HCT116 (cell line): ENCODE measurements at regions not wholly inside any gene's neighbourhood (a gene's known extent, or its start where the extent isn't known, plus 50 kb on each side); places are given as distances from the start of the nearest gene placed in this dataset.

Experiments used
- ATAC-seq: fragments of 200-7000 bp; cut with Tn5 transposase; 2 replicates; pipeline ENCODE4 v1.9.1; 2020; ENCODE audit warnings: mild to moderate bottlenecking, moderate library complexity
- BruUV-seq: library from RNA; stranded (reverse); fragments of 400-500 nt; replicated peaks from 2 replicates; lab custom pipeline; 2021; lab: Mats Ljungman, UMichigan
- CTCF ChIA-PET: fragments of 300-600 bp; sonication (Branson Sonifier 250); formaldehyde crosslinking; loops from one replicate; lab custom pipeline; 2021; ENCODE audit warnings: antibody characterized with exemption; lab: Charles Lee
- POLR2A ChIA-PET: fragments of 300-600, 350-600 bp; sonication (Branson Sonifier 250); formaldehyde crosslinking; loops from one replicate; lab custom pipeline; 2021; ENCODE audit warnings: antibody characterized with exemption; lab: Charles Lee
- RAD21 ChIA-PET, 2 experiments: fragments of 300-600 bp; sonication (Branson Sonifier 250); formaldehyde crosslinking; loops; one replicate each; lab custom pipeline; 2023; ENCODE audit warnings: low total read pairs in 2 of 2; ENCODE audit not compliant: uncharacterized antibody in 2 of 2, unreplicated experiment in 2 of 2, low non-redundant PET in 1 of 2; lab: Charles Lee
- DNase-seq: peaks from one replicate; pipeline ENCODE4 v3.0.0-alpha.2; 2010; ENCODE audit warnings: low read depth, low spot score
- H2AFZ ChIP-seq: fragments of 200-600 bp; shearing (Covaris generic), sonication (generic); 2 replicates; pipeline ENCODE4 v1.6.1; 2017; ENCODE audit warnings: low read depth, mixed run types, mixed read lengths, antibody characterized with exemption, low read length; ENCODE audit not compliant: poor library complexity, severe bottlenecking
- H3K27ac ChIP-seq: 2 replicates; pipeline ENCODE4 v1.5.1; 2012; ENCODE audit warnings: low read depth, low read length
- H3K27me3 ChIP-seq: fragments of 200-600 bp; sonication (generic); 2 replicates; pipeline ENCODE4 v1.6.1; 2016; ENCODE audit warnings: mixed run types, low read length, mixed read lengths; ENCODE audit not compliant: insufficient read depth
- H3K36me3 ChIP-seq, 2 experiments: fragments of 200-500 bp in 1 of 2; fragments of 200-600 bp in 1 of 2; sonication (Bioruptor generic) in 1 of 2; sonication (generic) in 1 of 2; 2 replicates each; pipeline versions ENCODE4 v1.5.1 to v1.6.1; 2014 to 2016; ENCODE audit warnings: low read length in 2 of 2, inconsistent platforms in 1 of 2, mixed read lengths in 1 of 2, mixed run types in 1 of 2; ENCODE audit not compliant: insufficient read depth in 2 of 2, control insufficient read depth in 1 of 2
- H3K4me1 ChIP-seq, 2 experiments: fragments of 200-600 bp in 1 of 2; sonication (generic) in 1 of 2; 2 replicates each; pipeline versions ENCODE4 v1.5.1 to v1.6.1; 2012 to 2017; ENCODE audit warnings: low read length in 2 of 2, inconsistent platforms in 1 of 2, mild to moderate bottlenecking in 1 of 2, mixed read lengths in 1 of 2, mixed run types in 1 of 2, moderate library complexity in 1 of 2; ENCODE audit not compliant: insufficient read depth in 2 of 2, control insufficient read depth in 1 of 2
- H3K4me2 ChIP-seq: fragments of 200-600 bp; sonication (generic); 2 replicates; pipeline ENCODE4 v1.6.1; 2017; ENCODE audit warnings: mixed run types, low read length, mixed read lengths
- H3K4me3 ChIP-seq, 2 experiments: fragments of 200-600 bp in 1 of 2; sonication (generic) in 1 of 2; replicated peaks in 1 of 2; 2 replicates each; pipeline ENCODE4 v1.5.1; 2011 to 2016; ENCODE audit warnings: low read length in 2 of 2, control low read depth in 1 of 2, low read depth in 1 of 2, mild to moderate bottlenecking in 1 of 2, mixed read lengths in 1 of 2, mixed run types in 1 of 2
- H3K79me2 ChIP-seq: fragments of 200-600 bp; sonication (generic); 2 replicates; pipeline ENCODE4 v1.6.1; 2017; ENCODE audit warnings: mild to moderate bottlenecking, mixed run types, low read length, moderate library complexity, mixed read lengths; ENCODE audit not compliant: insufficient read depth
- H3K9ac ChIP-seq: fragments of 200-600 bp; sonication (generic); 2 replicates; pipeline ENCODE4 v1.6.1; 2016; ENCODE audit warnings: low read length, mixed read lengths
- H3K9me2 ChIP-seq: fragments of 200-600 bp; sonication (generic), shearing (Covaris generic); 2 replicates; pipeline ENCODE4 v1.6.1; 2017; ENCODE audit warnings: mixed run types, mild to moderate bottlenecking, moderate library complexity; ENCODE audit not compliant: insufficient read depth
- H3K9me3 ChIP-seq, 2 experiments: fragments of 200-500 bp in 1 of 2; fragments of 200-600 bp in 1 of 2; sonication (Bioruptor generic) in 1 of 2; sonication (generic) in 1 of 2; 2 replicates each; pipeline ENCODE4 v1.6.1; 2014 to 2017; ENCODE audit warnings: low read length in 2 of 2, mixed read lengths in 2 of 2, inconsistent platforms in 1 of 2, low read depth in 1 of 2, mild to moderate bottlenecking in 1 of 2, mixed run types in 1 of 2, moderate library complexity in 1 of 2; ENCODE audit not compliant: control insufficient read depth in 1 of 2, insufficient read depth in 1 of 2
- H4K20me1 ChIP-seq: fragments of 200-600 bp; sonication (generic), shearing (Covaris generic); 2 replicates; pipeline ENCODE4 v1.6.1; 2017; ENCODE audit warnings: mixed run types, mild to moderate bottlenecking, moderate library complexity; ENCODE audit not compliant: insufficient read depth
- CBX3 ChIP-seq: IDR thresholded peaks from 2 replicates; pipeline ENCODE4 v1.6.1; 2012; ENCODE audit warnings: low read depth
- CTCF ChIP-seq, 3 experiments: fragments of 200-600 bp in 1 of 3; sonication (generic) in 1 of 3; IDR thresholded peaks in 2 of 3; conservative IDR thresholded peaks in 1 of 3; 2 replicates each; pipeline ENCODE4 v1.5.1; 2012 to 2017; ENCODE audit warnings: low read depth in 2 of 3, low read length in 2 of 3, antibody characterized with exemption in 1 of 3, borderline replicate concordance in 1 of 3, control low read depth in 1 of 3, mild to moderate bottlenecking in 1 of 3, mixed read lengths in 1 of 3, mixed run types in 1 of 3, moderate library complexity in 1 of 3; ENCODE audit not compliant: insufficient read depth in 1 of 3
- ELF1 ChIP-seq: IDR thresholded peaks from 2 replicates; pipeline ENCODE4 v1.6.1; 2012; ENCODE audit warnings: low read depth, borderline replicate concordance
- EZH2 ChIP-seq: fragments of 200-600 bp; sonication (generic); IDR thresholded peaks from 2 replicates; pipeline ENCODE4 v1.6.1; 2017; ENCODE audit warnings: antibody characterized with exemption, mixed run types
- EZH2phosphoT487 ChIP-seq: fragments of 200-600 bp; IDR thresholded peaks from 2 replicates; pipeline ENCODE4 v1.6.1; 2018; ENCODE audit warnings: antibody characterized with exemption, borderline replicate concordance
- FOSL1 ChIP-seq: IDR thresholded peaks from 2 replicates; pipeline ENCODE4 v1.6.1; 2012; ENCODE audit warnings: low read depth
- JUND ChIP-seq: IDR thresholded peaks from 2 replicates; pipeline ENCODE4 v1.6.1; 2012
- POLR2A ChIP-seq: IDR thresholded peaks from 2 replicates; pipeline ENCODE4 v1.7.0; 2011; ENCODE audit warnings: borderline replicate concordance; ENCODE audit not compliant: insufficient read depth, insufficient read length; ENCODE audit errors: extremely low read depth
- RAD21 ChIP-seq: IDR thresholded peaks from 2 replicates; pipeline ENCODE4 v1.6.1; 2012; ENCODE audit warnings: low read depth, mild to moderate bottlenecking
- SIN3A ChIP-seq: IDR thresholded peaks from 2 replicates; pipeline ENCODE4 v1.6.1; 2012; ENCODE audit warnings: low read depth
- SP1 ChIP-seq: IDR thresholded peaks from 2 replicates; pipeline ENCODE4 v1.6.1; 2012; ENCODE audit warnings: low read depth
- TCF7L2 ChIP-seq: IDR thresholded peaks from 2 replicates; pipeline ENCODE4 v1.7.0; 2011; ENCODE audit warnings: borderline replicate concordance, inconsistent platforms; ENCODE audit not compliant: insufficient read depth, insufficient read length; ENCODE audit errors: extremely low read depth
- YY1 ChIP-seq: IDR thresholded peaks from 2 replicates; pipeline ENCODE4 v1.6.1; 2011; ENCODE audit warnings: low read length, low read depth, moderate library complexity, mild to moderate bottlenecking; ENCODE audit not compliant: insufficient replicate concordance; ENCODE audit errors: extremely low read depth
- ZBTB33 ChIP-seq: IDR thresholded peaks from 2 replicates; pipeline ENCODE4 v1.6.1; 2011; ENCODE audit warnings: mild to moderate bottlenecking, low read length, moderate library complexity; ENCODE audit not compliant: insufficient replicate concordance; ENCODE audit errors: extremely low read depth
- ZFX ChIP-seq: fragments of 450-650 bp; IDR thresholded peaks from 2 replicates; pipeline ENCODE4 v1.6.1; 2017
- ZNF274 ChIP-seq: fragments of 200-500 bp; sonication (Bioruptor generic); IDR thresholded peaks from 2 replicates; pipeline ENCODE4 v1.6.1; 2014; ENCODE audit warnings: mild to moderate bottlenecking, low read depth, low read length, inconsistent platforms
- intact Hi-C: fragments of 100-400 bp; cut with micrococcal nuclease; formaldehyde crosslinking; loops from 2 replicates; pipeline ENCODE4 v1.10.0; 2022
- TF ChIP-seq, protein P1 (sequence below): IDR thresholded peaks from 2 replicates; pipeline ENCODE4 v1.6.1; 2012

- ChIA-PET POLR2A (no interaction called here), CTCF (no interaction called here), RAD21 (no interaction called here)
- no peaks in the 10 kb centered on the region for H3K36me3 ChIP-seq
- no TSS peak for BruUV-seq
- H4K20me1 ChIP-seq: no peaks in the 10 kb centered on the region
- peaks cover 0 to 5% of the 10 kb centered on the region in 2 experiments; a peak in 1 of 4 replicates for H3K4me1 ChIP-seq
- ATAC-seq (no peak), DNase-seq (no peak)
- no peak overlapping the region for H3K9ac ChIP-seq
- no peaks in the 10 kb centered on the region for H3K9me2 ChIP-seq
- H3K79me2 ChIP-seq: no peaks in the 10 kb centered on the region
- TF ChIP-seq SP1 (no peak), ELF1 (no peak)
- H2AFZ ChIP-seq: no peak overlapping the region
- intact Hi-C loops: no loop called here
- H3K4me2 ChIP-seq: no peak overlapping the region
- no peaks in the 10 kb centered on the region for H3K9me3 ChIP-seq
- H3K27ac ChIP-seq: no peak overlapping the region
- H3K27me3 ChIP-seq: no peaks in the 10 kb centered on the region
- no peak overlapping the region for H3K4me3 ChIP-seq
These were observed 236.0 kb upstream of the SGK1 start for GRCh38 chr6:134553936-134554335.

DNA sequence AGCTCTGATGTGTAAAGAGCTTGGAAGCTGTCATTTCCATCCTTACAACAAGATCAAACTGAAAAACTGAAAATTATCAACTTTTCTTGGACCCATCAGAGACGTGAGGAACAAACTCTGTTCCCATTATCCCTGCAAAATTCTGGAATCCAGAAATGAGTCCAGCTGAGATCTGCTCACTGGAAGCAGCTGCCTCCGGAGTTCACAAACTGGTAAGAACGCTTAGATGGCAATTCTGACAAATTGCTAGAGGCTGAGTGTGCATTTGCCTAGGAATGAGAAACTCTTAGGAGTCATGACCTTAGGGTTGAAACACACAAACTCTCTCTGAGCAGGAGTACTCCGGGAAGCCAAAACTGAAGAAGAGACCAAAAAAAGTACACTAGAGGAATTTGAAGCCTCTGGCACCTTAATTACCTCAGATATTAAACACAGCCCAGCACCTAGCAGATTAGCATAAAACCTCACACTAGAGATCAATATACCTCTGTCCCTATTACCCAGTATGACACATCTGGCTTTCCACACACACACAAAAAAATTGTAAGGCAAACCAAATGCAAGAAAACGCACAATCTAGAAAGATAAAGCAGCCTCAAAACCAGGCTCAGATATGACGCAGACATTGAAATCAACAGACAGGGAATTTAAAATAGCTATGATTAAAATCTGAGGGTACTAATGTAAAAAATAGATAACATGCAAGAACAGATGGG is 233.5 kb upstream of the SGK1 start:
- BruUV-seq: no TSS peak
- H3K36me3 ChIP-seq: no peaks in the 10 kb centered on the region
- H3K27ac ChIP-seq: no peak overlapping the region
- intact Hi-C loops: no loop called here
- H3K4me3 ChIP-seq: no peak overlapping the region
- H3K9me3 ChIP-seq: no peaks in the 10 kb centered on the region
- CTCF ChIA-PET: no interaction called here
- ATAC-seq: no peak; the same call in 1 of the 2 replicates
- H3K4me2 ChIP-seq: no peak overlapping the region
- RAD21 ChIA-PET: no interaction called here
- no peaks in the 10 kb centered on the region for H3K27me3 ChIP-seq
- POLR2A ChIA-PET: no interaction called here
- no peaks in the 10 kb centered on the region for H3K9me2 ChIP-seq
- peaks cover 0 to 5% of the 10 kb centered on the region in 2 experiments; a peak in 1 of 4 replicates for H3K4me1 ChIP-seq
- H4K20me1 ChIP-seq: no peaks in the 10 kb centered on the region
- DNase-seq: no peak
- H3K9ac ChIP-seq: no peak overlapping the region
- H3K79me2 ChIP-seq: no peaks in the 10 kb centered on the region
- no peak overlapping the region for H2AFZ ChIP-seq
- TF ChIP-seq YY1 (no peak), SIN3A (no peak), SP1 (no peak), ELF1 (no peak), ZNF274 (no peak), RAD21 (no peak), POLR2A (no peak), ZFX (no peak), CBX3 (no peak), TCF7L2 (no peak), CTCF (IDR thresholded peaks at IDR 0.05 in 2 of 3, conservative IDR thresholded peaks at IDR 0.05 in 1 of 3; ENCODE audit: borderline replicate concordance in 1 of 3, insufficient read depth in 1 of 3, low read depth in 2 of 3, low read length in 2 of 3) (no peak), JUND (no peak), FOSL1 (no peak), ZBTB33 (no peak), EZH2phosphoT487 (no peak), EZH2 (no peak)
- TF ChIP-seq, protein P1, sequence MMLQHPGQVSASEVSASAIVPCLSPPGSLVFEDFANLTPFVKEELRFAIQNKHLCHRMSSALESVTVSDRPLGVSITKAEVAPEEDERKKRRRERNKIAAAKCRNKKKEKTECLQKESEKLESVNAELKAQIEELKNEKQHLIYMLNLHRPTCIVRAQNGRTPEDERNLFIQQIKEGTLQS: no peak
